Stimulated activated CD4-positive, alpha-beta T cell treated with anti-CD3 and anti-CD28 coated beads, Interleukin-12 subunit alpha, Interleukin-12 subunit beta, amount 100 ng/mL, for 4 hours (primary cell): ENCODE measurements at regions not wholly inside any gene's neighbourhood (a gene's known extent, or its start where the extent isn't known, plus 50 kb on each side); places are given as distances from the start of the nearest gene placed in this dataset.
"Not testable (repeated sequence)": the region's sequence is repeated elsewhere in the genome, so short reads cannot be mapped to it uniquely, and the experiment has no call there.

Experiments
- DNase-seq: peaks from one replicate; pipeline ENCODE4 v3.0.0-alpha.2; 2020

DNA sequence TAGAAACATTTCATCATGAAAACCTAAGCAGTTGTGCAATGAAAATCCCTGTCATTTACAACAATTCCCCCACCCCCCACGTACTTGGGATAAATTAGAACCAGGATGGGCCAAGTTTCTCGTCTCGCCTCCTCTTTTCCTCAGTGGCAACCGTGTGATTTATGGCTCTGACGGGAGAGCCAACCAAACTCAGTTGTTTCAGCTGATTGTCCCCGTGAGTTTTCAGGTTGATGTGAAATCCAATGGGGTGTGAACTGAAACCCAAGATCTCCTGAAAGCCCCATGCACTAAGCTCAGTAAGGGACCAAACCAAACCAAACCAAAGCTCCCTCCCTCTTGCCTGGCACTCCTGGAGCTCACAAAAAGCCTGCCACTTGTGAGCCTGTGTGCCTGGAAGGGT lies 138.7 kb upstream of the SLC24A2 start:
- no peak for DNase-seq

DNA sequence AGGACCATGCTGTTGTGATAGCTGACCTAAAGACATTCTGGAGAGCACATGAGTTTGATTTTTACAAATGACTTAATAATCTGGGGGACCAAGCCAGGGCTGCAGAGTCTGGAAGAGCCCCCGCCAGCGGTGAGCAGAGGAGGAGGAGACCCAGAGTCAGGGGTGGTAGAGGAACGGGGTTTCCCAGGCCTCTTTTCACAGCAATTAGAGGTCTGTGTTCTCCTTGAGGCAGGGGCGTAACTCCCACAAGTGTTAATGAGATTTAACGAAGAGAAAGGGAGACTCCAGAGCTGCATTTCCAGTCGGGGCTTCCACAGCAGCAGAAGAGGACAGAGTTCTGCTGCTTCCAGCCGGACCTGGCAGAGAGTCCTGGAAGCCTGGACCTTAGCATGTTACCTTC lies 137.9 kb upstream of the SLC24A2 start:
- DNase-seq = no peak

DNA sequence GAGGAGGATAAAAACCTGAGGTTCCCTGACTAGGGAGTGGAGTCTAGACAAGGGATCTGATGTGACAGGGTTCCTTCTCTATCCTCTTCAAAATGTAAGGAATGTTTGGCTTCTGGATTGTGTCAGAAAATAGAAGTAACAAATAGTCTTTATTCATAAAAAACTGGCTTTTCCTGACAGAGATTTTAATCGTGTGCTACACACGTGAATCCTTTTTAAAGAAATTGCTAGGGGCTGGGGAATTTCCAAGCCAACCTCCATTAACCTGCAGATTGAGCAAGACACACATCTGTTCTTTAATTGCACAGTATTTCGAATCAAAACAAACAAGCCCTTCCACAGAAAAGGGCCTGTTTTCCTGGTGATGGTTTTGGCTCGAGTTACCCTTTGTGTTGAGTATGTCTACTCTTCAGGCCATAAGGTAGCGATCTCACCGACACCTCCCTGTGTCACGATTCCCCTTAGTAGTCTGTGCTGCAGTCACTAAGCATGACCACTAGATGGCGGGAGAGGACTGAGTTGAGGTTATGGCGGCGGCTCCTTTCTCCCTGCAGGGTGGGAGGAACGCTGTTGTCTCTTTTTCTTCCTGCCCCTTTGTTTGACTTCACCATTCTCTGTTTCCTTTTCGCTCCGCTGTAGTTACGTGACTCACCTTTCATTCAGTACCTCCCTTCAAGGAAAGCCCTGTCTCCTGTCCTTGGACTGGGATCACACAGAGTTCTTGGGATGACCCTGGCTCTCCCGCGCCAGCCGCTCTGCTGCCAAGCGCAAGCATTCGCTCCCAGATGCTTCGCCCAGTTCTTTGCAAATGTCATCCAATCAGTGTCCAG lies 137.1 kb upstream of the SLC24A2 start:
- DNase-seq = peak; percentile 62

DNA sequence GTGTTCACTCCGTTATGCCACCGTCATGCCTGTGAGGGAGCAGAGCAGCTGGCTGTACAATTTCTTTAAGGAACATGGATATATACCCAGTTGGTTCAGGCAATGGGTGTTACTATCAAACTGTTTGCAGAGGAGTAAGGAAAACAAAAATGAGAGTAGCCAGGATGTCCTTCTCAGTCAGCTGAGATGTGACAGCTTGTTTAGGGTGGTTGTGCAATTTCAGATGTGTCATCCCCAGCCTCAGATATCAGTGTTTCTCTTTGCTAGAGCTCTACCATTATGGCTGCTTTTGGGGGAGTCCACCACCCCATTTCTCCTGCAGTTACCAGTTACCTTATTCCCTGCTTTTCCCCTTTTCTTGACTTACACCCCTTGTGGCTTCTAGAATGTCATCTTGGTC lies 135.2 kb upstream of the SLC24A2 start:
- no peak for DNase-seq

DNA sequence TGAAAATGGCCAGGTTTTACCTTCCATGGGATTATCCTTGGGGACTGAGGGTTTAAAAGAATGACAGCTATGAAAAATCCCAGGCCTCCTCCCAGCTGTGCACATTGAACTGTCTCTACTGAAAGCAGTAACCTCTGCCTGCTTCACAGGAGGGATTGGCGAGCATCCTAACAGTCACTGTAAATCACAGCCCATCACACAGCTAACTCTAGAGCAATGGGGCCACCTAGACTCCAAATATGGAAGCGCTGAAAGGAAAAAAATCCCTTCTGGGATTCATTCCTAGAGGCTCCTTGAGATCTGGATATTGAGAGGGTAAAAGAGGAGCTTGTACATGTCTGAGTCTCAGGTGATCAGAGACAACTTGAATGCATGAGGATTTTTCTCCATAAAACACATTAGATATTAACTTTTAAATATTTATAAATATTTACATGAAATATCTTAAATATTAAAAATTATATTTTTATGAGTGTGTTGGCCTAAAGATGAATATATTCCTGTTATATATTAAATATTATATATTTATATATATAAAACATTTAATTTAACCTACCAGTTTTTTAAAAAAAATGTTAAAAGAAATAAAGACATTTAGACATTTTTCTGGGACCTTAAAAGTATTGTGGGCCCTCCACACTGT lies 133.8 kb upstream of the SLC24A2 start:
- no peak for DNase-seq

DNA sequence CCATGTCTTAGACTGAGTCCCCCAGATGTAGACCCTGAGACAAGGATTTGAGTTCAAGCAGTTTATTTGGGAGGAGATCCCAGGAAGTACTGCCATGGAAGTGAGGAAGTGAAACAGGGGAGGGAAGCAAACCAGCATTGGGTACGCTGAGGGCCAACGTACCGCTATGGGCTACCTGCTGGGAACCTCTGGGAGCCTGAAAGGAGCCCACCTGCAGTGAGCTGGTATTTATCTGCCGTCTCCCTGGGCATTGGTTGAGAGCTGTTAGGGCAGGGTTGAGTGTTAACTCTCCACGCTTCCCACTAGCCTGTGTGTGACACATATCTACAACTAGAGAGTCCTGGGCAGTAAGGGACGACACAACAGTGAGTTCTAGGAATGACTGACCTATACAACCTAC lies 131.6 kb upstream of the SLC24A2 start:
- DNase-seq = no peak

DNA sequence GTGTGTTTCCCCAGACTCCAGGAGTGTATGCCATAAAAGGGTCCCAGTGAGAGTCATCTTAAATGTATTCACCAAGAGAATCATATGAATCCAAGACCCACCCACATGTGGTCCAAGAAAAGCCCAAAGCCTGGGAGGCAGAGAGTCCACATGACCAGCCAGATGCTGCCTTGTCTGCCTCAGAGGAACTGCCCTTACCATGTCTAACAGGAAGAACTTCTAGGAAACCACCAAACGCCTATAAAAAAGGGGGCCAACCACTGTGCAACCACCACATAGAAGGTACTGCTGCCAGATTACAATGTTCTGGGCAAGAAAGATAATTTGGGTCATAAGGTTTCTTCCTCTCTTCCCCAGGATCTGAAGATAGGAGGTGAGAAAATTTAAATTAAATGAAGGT lies 129.8 kb upstream of the SLC24A2 start:
- no peak for DNase-seq

DNA sequence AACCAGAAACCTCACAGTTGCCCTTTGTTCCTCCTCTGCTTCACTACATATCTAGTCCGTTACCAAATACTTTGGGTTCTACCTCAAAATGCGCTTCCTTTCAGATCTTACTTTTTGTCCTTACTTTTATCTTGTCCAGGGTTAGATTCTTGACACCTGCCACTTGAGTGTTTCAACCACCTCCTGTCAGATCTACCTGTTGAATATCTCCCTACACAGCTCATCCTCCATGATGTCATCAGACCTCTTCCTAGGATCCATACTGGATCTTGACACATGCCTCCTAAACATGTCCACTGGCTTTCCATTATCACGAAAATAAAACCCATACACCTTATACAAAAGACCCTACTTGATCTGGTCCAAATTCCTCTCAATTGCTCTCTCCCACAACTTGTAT lies 125.2 kb upstream of the SLC24A2 start:
- DNase-seq = no peak

DNA sequence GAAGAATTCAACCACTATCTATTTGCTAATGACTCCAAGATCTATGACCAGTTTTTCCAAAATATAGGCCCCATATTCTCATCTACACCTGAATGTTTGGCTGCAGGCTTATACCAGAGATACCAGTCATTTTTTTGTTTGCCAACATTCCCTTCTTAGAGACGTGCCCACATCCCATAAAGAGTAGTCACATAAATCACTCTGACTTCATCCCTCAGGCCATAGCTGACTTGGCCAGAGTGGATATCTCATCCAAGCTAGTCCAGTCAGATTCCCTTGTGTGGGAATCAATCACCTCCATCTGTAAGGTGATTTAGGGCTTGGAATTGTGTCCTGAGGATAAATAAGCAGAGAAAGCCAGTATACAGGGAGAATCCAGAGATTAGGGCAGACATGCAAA lies 124.3 kb upstream of the SLC24A2 start:
- no peak for DNase-seq

DNA sequence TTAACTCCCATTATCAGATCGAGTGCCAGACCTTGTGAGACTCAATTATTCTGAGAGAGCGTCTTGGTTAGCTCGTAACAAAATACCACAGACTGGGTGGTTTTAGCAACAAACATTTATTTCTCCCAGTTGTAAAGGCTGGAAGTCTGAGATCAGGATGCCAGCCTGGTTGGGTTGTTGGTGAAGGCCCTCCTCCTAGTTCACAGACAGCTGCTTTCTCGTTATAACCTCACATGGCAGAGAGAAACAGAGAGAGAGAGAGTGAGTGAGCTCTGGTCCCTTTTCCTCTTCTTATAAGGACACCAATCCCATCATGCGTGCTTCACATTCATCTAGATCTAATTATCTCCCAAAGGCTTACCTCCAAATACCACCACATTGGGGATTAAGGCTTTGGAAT lies 114.2 kb upstream of the SLC24A2 start:
- no peak for DNase-seq

DNA sequence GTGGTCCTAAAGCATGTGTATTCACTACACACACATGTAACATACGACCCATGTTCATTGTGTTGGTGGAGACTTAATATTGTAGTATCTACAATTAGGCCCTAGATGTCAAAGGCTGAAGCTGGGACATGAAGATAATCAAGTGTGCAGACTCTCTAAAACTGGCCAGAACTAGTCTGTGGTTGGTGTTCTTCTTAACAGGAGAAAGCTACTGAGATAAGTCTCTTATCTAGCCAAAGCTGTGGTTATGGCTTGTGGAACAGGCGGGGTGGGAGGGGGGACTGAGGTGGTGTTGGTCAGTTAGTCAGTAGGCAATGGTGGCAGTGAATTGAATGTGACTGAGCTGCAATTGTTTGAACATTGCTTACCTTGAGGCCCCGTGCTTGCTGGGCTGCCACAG lies 112.7 kb upstream of the SLC24A2 start:
- DNase-seq = no peak

DNA sequence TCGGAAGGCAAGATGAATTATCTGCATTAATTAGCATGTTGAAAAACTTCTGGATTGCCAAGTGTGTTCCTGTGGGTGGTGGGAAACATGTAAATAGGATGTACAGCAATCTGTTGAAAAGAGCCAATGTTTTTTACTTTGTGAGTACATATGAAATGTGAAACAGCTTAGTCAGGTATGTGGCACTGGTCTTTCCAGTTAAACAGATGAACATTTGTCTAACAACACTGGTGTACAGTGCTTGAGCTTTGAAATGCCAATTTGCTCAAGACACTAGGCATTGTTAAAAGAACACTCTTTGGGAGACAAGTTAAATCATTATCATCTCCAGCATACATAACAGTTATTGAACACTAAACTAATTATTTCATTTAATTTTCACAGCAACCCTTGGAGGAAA lies 107.3 kb upstream of the SLC24A2 start:
- DNase-seq = no peak

DNA sequence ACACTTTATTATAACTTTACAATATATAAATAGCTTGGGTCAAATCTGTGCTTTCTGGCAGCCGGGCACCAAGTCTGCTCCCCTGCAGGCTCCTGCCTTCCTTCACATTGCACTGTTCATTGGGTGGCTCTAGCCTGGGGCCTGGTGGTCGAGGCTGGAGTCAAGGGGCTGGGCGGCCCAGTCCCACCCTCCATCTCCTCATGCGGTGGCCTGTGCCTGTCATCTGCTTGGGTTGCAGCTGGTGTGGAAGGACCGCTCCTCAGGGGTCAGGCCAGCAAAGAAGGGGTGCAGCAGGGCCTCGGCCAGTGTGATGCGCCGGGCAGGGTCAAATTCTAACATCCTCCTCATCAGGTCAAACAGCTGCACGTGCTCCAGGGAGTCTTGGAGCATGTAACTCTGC lies 106.7 kb upstream of the SLC24A2 start:
- not testable (repeated sequence) for DNase-seq

DNA sequence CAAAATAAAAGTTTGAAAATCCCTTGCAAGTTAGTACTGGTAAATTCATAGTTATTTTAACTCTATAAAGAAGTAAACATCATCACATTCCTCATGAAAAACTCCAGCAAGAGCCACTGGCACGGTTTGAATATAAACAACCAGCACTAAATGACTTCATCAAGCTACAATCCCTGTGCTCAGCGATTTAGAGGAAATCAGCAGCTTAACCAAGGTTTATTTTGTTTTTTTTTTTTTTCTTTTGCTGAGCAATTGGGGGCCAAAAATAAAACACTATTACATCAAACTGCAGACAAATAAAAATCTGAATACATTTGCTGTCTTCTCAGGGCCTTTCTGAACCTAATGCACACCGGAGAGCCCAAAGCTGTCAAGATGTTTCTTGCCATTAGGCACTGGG lies 106.2 kb upstream of the SLC24A2 start:
- DNase-seq = no peak

DNA sequence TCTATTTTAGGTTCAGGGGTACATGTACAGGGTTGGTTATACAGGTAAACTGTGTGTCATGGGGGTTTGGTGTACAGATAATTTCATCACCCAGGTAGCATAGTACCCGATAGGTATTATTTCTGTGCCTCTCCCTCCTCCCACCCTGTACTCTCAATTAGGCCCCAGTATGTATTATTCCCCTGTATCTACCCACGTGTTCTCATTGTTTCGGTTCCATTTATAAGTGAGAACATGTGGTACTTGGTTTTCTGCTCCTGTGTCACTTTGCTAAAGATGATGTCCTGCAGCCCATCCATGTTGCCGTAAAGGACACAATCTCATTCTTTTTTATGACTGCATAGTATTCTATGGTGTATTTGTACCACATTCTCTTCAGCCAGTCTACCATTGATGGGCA lies 96.8 kb upstream of the SLC24A2 start:
- no peak for DNase-seq

DNA sequence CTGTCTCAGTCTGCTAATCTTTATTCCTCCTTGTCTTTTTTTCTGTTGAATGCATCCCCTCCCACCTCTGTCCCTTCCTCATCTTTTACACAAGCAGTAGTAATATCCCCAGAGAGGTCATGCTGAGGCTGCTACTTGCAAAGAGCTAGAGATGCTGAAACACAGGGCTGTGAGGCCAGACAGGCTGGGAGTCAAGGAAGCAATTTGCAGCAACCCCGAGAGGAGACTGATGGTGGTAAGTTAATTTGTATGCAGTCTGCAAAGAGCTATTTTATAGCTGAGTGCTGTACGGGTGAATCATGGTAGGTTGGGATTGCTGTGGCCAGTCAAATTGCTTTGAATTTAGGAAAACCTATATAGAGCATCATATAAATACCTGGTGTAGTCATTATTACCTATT lies 90.2 kb upstream of the SLC24A2 start:
- no peak for DNase-seq

DNA sequence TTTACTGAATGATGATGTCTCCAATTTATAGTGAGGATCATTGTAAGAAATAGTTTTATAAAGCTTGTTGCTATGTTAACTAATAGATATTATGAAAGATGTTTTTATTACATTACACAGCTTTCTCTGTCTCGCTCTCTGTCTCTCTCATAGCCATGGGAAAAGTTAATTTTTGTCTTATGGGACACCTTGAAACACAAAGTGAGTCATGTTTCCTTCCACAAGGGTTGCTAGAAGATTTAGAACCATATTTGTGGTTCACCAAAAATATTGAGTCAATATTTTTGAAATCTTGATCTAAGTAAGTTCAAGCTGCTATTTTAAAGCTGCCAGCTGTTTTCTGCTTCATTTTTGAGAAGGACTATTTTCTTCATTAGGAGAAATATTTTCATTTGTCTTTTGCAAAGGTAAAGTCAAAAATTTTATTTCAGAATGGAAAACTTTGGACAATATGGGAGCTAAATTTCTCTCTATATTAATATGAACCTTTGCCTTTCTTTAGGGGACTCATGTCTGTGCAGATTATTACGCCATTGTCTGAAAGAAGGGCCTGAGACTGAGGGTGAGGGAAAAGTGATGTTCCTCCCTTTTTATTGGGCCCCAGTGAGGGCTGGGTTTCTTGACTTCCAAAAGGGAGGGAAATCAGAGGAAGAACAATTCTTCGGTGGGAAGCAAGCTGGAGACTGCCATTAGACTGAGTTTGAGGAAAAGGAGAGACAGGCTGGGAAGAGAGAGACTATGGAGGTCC lies 87.9 kb upstream of the SLC24A2 start:
- no peak for DNase-seq

DNA sequence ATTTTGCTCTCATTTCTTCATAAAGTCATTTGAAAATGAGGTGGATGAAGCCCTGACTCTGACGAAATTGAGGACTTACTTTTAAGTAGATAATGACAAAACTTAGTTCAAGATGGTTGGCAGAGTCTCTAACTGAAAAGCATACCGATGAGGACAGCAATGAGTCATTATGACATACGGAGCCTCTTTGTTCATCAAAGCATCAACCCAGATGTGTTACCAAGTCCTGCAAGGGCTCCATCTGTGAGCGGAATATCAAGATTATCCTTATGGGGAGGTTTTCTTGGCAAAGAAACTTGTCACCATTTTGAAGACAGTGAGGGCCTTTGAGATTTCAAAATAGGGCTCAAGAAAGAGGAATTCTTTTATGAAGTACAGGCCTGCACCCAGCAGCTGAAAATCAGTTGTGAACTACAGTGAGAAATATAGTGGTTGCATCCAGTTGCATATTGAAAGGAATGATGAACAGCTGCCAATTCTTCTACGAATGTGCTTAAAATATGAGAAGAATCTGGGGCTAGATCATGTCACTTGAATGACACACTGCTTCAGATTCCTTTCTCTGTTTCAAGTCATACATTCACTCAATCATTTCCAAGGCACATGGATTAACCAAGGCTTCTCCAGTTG lies 86.6 kb upstream of the SLC24A2 start:
- no peak for DNase-seq

DNA sequence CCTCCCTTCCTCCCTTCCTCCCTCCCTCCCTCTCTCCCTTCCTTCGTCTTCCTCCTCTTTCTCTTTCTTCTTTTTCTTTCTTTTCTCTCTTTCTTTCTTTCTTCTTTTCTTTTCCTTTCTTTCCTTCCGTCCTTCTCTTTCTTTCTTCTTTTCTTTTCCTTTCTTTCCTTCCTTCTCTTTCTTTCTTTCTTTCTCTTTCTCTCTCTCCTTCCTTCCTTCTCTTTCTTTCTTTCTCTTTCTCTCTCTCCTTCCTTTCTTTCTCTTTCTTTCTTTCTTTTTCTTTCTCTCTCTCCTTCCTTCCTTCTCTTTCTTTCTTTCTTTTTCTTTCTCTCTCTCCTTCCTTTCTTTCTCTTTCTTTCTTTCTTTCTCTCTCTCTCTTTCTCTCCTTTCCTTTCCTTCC lies 84.4 kb upstream of the SLC24A2 start:
- DNase-seq = not testable (repeated sequence)

DNA sequence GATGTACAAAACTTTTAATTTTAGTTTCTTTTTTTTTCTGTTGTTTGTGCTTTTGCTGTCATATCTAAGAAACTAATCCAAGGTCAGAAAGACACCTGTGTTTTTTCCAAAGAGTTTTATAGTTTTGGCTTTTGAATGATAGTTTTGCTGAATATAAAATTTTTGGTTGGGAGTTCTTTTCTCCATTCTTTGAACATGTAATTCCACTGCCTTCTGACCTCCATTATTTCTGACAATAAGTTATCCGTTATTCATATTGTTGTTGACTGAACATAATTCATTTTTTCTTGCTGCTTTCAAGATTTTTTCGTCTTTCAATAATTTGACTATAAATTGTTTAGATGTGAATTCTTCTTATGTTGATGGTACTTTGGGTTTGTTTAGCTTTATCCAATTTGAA lies 82.2 kb upstream of the SLC24A2 start:
- DNase-seq = no peak

DNA sequence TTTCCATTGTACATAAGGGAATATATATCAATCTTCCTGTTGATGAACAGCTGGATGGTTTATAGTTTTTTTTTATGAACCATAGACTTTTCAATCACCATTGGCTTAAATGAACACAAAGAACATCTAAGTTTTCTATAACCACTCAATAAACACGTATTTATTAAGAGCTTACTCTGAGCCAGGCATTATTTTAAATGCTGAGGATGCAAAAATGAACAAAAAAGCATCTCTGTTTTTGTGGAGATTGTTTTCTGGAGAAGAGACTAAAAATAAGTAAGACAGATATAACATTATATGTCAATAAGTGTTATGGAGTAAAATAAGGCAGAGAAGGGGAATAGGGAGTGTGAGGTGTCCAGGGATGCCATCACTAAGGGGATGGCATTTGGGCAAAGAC lies 52.1 kb upstream of the SLC24A2 start:
- no peak for DNase-seq
